Breast epithelium (tissue), 4 donors: ENCODE measurements at regions not wholly inside any gene's neighbourhood (a gene's known extent, or its start where the extent isn't known, plus 50 kb on each side); places are given as distances from the start of the nearest gene placed in this dataset.

ENCODE experiments used
- DNase-seq, 2 donors: peaks; one replicate each; pipeline ENCODE4 v3.0.0-alpha.2; 2019; ENCODE audit warnings: low spot score in 2 of 2
- H3K27ac ChIP-seq, 2 donors: fragments of 200-600 bp; sonication (generic) in 1 of 2; one replicate each; pipeline ENCODE4 v1.5.1; 2016 to 2019; ENCODE audit warnings: mild to moderate bottlenecking in 1 of 2
- H3K27me3 ChIP-seq, 2 donors: fragments of 200-600 bp; sonication (generic) in 1 of 2; one replicate each; pipeline versions ENCODE4 v1.5.1 to v1.6.0; 2017 to 2019; ENCODE audit warnings: control low read depth in 1 of 2, mild to moderate bottlenecking in 1 of 2
- H3K36me3 ChIP-seq: fragments of 200-600 bp; one replicate; pipeline ENCODE4 v1.5.1; 2019
- H3K4me1 ChIP-seq, 2 donors: fragments of 200-600 bp; sonication (generic); one replicate each; pipeline ENCODE4 v1.5.1; 2016 to 2019; ENCODE audit warnings: control low read depth in 1 of 2
- H3K4me3 ChIP-seq, 3 donors: fragments of 200-600 bp; sonication (generic); 1 replicate in 2 of 3; 2 replicates in 1 of 3; pipeline ENCODE4 v1.5.1; 2016 to 2019; ENCODE audit warnings: mild to moderate bottlenecking in 3 of 3, moderate library complexity in 2 of 3
- H3K9me3 ChIP-seq, 2 donors: fragments of 200-600 bp; sonication (generic) in 1 of 2; one replicate each; pipeline ENCODE4 v1.5.1; 2016 to 2019; ENCODE audit warnings: control low read depth in 1 of 2
- CTCF ChIP-seq, 3 donors: fragments of 450-650 bp; IDR thresholded peaks; one replicate each; pipeline ENCODE4 v1.5.1; 2016 to 2017; ENCODE audit warnings: antibody characterized with exemption in 3 of 3, mild to moderate bottlenecking in 3 of 3, moderate library complexity in 3 of 3
- POLR2A ChIP-seq: fragments of 450-650 bp; IDR thresholded peaks from one replicate; pipeline ENCODE4 v1.6.1; 2016; ENCODE audit warnings: antibody characterized with exemption, mild to moderate bottlenecking, moderate library complexity
- POLR2AphosphoS5 ChIP-seq, 3 donors: sonication (generic); formaldehyde crosslinking; IDR thresholded peaks; one replicate each; pipeline ENCODE4 v1.6.1; 2017; ENCODE audit warnings: antibody characterized with exemption in 3 of 3
- intact Hi-C: fragments of 100-400 bp; cut with DNase I; formaldehyde crosslinking; loops from one replicate; pipeline ENCODE4 v1.15.1; 2023; ENCODE audit warnings: low total_unique reads

DNA sequence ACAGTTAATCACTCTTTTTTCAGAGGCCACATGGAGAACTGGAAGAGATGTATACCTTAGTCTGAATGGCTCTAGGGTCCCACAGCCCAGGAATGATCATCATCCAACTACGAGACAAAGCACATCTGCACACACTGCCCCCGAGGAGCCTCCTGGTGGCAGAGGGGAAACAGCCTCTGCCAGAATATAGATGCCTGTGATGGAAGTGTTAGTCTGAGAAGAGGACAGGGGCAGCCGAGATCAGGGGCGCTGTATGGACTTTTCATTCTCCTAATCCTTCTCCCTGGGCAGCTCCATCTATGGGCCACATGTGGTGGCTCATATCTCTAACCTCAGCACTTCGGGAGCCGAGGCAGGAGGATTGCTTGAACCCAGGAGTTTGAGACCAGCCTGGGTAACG lies 82.8 kb upstream of the CAPRIN2 start:
- no peaks in the 10 kb centered on the region for H3K9me3 ChIP-seq
- H3K27ac ChIP-seq = no peak overlapping the region
- H3K36me3 ChIP-seq = no peaks in the 10 kb centered on the region
- intact Hi-C loops = no loop called here
- DNase-seq = no peak
- TF ChIP-seq POLR2A = no peak
- TF ChIP-seq POLR2AphosphoS5 (IDR thresholded peaks at IDR 0.05) = no peak
- TF ChIP-seq CTCF (IDR thresholded peaks at IDR 0.05) = no peak
- H3K4me3 ChIP-seq = no peak overlapping the region
- H3K27me3 ChIP-seq = peaks cover 0 to 16% of the 10 kb centered on the region in 2 donors
- no peaks in the 10 kb centered on the region for H3K4me1 ChIP-seq

- no peaks in the 10 kb centered on the region for H3K36me3 ChIP-seq
- H3K9me3 ChIP-seq = no peaks in the 10 kb centered on the region
- H3K4me3 ChIP-seq = no peak overlapping the region
- peaks cover 0 to 16% of the 10 kb centered on the region in 2 donors for H3K27me3 ChIP-seq
- intact Hi-C loops = no loop called here
- TF ChIP-seq POLR2A = no peak
- TF ChIP-seq CTCF (IDR thresholded peaks at IDR 0.05) = no peak
- no peak for TF ChIP-seq POLR2AphosphoS5 (IDR thresholded peaks at IDR 0.05)
- no peak overlapping the region for H3K27ac ChIP-seq
- no peak for DNase-seq
- no peaks in the 10 kb centered on the region for H3K4me1 ChIP-seq
Measured at GRCh38 chr12:30836656-30837445, 82.1 kb upstream of the CAPRIN2 start.

DNA sequence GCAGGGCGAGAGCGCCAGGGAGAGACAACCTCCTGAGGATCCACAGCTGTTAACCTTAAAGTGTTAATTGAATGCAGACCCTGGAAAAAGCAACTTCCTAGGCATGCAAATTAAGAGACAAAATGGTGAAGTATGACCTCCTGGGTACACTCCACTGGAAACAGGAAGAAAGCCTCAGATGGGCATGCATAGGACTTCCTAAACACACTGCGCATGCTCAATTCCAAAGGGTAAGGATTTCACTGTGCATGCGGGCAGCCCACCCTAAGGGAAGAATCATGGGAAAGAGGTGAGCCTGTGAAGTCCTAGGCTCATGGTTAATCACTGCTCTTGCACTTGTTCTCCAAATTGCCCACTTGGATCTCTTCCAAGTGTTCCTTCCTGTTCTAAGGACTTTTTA lies 80.5 kb upstream of the CAPRIN2 start:
- H3K4me1 ChIP-seq = no peaks in the 10 kb centered on the region
- intact Hi-C loops = no loop called here
- H3K27ac ChIP-seq = no peak overlapping the region
- H3K27me3 ChIP-seq = peaks cover 0 to 16% of the 10 kb centered on the region in 2 donors
- no peak for DNase-seq
- no peak overlapping the region for H3K4me3 ChIP-seq
- TF ChIP-seq POLR2AphosphoS5 (IDR thresholded peaks at IDR 0.05) = no peak
- TF ChIP-seq CTCF (IDR thresholded peaks at IDR 0.05) = no peak
- TF ChIP-seq POLR2A = no peak
- H3K9me3 ChIP-seq = no peaks in the 10 kb centered on the region
- no peaks in the 10 kb centered on the region for H3K36me3 ChIP-seq

DNA sequence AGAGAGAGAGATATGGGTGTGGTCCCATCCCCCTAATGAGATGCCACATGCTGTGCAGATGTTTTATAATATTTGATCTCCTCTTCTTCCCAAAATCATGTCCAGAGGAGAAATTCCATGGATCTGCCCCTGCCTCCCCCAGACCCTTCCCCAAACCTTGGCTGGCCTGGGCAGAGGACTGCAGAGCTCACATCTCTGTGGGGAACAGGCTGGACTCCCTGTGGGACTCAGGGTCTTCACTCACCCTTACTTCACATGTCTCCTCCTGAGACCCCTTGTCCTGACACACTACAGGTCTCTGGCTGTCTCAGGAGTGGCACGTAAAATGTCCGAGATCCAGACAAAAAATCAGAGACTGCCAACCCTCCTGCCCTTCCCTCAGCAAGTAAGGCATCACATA lies 76.0 kb upstream of the CAPRIN2 start:
- no peaks in the 10 kb centered on the region for H3K9me3 ChIP-seq
- H3K36me3 ChIP-seq = no peaks in the 10 kb centered on the region
- intact Hi-C loops = no loop called here
- H3K4me3 ChIP-seq = no peak overlapping the region
- TF ChIP-seq POLR2AphosphoS5 (IDR thresholded peaks at IDR 0.05) (no peak), CTCF (IDR thresholded peaks at IDR 0.05) (no peak), POLR2A (no peak)
- no peak overlapping the region for H3K27ac ChIP-seq
- no peaks in the 10 kb centered on the region for H3K4me1 ChIP-seq
- no peak for DNase-seq
- H3K27me3 ChIP-seq = no peaks in the 10 kb centered on the region

GRCh38 chr12:30829876-30830275 lies 75.1 kb upstream of the CAPRIN2 start:
- no peak for DNase-seq
- Histone ChIP-seq H3K27me3 (no peaks in the 10 kb centered on the region), H3K36me3 (no peaks in the 10 kb centered on the region), H3K27ac (no peak overlapping the region), H3K4me3 (no peak overlapping the region), H3K9me3 (no peaks in the 10 kb centered on the region), H3K4me1 (no peaks in the 10 kb centered on the region)
- intact Hi-C loops = loop anchor here (5.0 kb wide), 1 partner anchor 1143 kb away; no protein-coding TSS in a partner anchor
- no peak for TF ChIP-seq CTCF (IDR thresholded peaks at IDR 0.05)
- TF ChIP-seq POLR2A = no peak
- TF ChIP-seq POLR2AphosphoS5 (IDR thresholded peaks at IDR 0.05) = no peak
